IMR-90 (cell line): ENCODE measurements at regions not wholly inside any gene's neighbourhood (a gene's known extent, or its start where the extent isn't known, plus 50 kb on each side); places are given as distances from the start of the nearest gene placed in this dataset.

ENCODE experiments used
- ATAC-seq: fragments of 200-7000 bp; cut with Tn5 transposase; 2 replicates; pipeline ENCODE4 v1.9.1; 2020; ENCODE audit warnings: low read depth, mild to moderate bottlenecking, moderate library complexity
- BruUV-seq: library from RNA; stranded (reverse); fragments of 400-500 nt; replicated peaks from 2 replicates; lab custom pipeline; 2021; lab: Mats Ljungman, UMichigan
- CTCF ChIA-PET: fragments of 300-600 bp; formaldehyde crosslinking; extraction: SDS; loops from one replicate; lab custom pipeline; 2021; ENCODE audit warnings: antibody characterized with exemption; lab: Yijun Ruan, JAX
- POLR2A ChIA-PET: fragments of 300-600 bp; sonication (Branson Sonifier 250); formaldehyde crosslinking; loops from one replicate; lab custom pipeline; 2022; ENCODE audit warnings: antibody characterized with exemption; ENCODE audit not compliant: unreplicated experiment; lab: Charles Lee
- DNase-seq: peaks from one replicate; pipeline ENCODE4 v3.0.0; 2013
- H2AFZ ChIP-seq: replicated peaks from 2 replicates; pipeline ENCODE3; 2013; ENCODE audit warnings: low read length, mild to moderate bottlenecking; ENCODE audit not compliant: poor library complexity
- H2AK5ac ChIP-seq: 2 replicates; pipeline ENCODE4 v1.6.1; 2013; ENCODE audit warnings: low read depth, low read length, inconsistent platforms
- H2AK9ac ChIP-seq: replicated peaks from 2 replicates; pipeline ENCODE3; 2013; ENCODE audit warnings: mild to moderate bottlenecking, low read depth, low read length, moderate library complexity; ENCODE audit not compliant: poor library complexity
- H2BK120ac ChIP-seq: 2 replicates; pipeline ENCODE4 v1.6.1; 2013; ENCODE audit warnings: low read depth, low read length, inconsistent platforms
- H2BK15ac ChIP-seq: 3 replicates; pipeline ENCODE4 v1.6.1; 2013; ENCODE audit warnings: low read depth, low read length, inconsistent platforms
- H2BK20ac ChIP-seq: 2 replicates; pipeline ENCODE4 v1.6.1; 2013; ENCODE audit warnings: low read depth, mild to moderate bottlenecking, inconsistent platforms, low read length, moderate library complexity
- H2BK5ac ChIP-seq: 2 replicates; pipeline ENCODE4 v1.6.1; 2013; ENCODE audit warnings: mild to moderate bottlenecking, low read depth, low read length, inconsistent platforms; ENCODE audit not compliant: poor library complexity, severe bottlenecking
- H3K14ac ChIP-seq: replicated peaks from 2 replicates; pipeline ENCODE4 v1.6.1; 2013; ENCODE audit warnings: low read depth, low read length, inconsistent platforms
- H3K18ac ChIP-seq: 2 replicates; pipeline ENCODE4 v1.6.1; 2013; ENCODE audit warnings: low read depth, low read length, control low read depth
- H3K23ac ChIP-seq: 2 replicates; pipeline ENCODE4 v1.6.1; 2013; ENCODE audit warnings: low read depth, low read length, inconsistent platforms
- H3K27ac ChIP-seq: 2 replicates; pipeline ENCODE4 v1.5.1; 2013; ENCODE audit warnings: mild to moderate bottlenecking, control low read depth, low read length; ENCODE audit not compliant: insufficient read depth
- H3K27me3 ChIP-seq: 2 replicates; pipeline ENCODE4 v1.6.1; 2013; ENCODE audit warnings: low read length; ENCODE audit not compliant: control insufficient read depth, insufficient read depth
- H3K36me3 ChIP-seq: 2 replicates; pipeline ENCODE4 v1.6.1; 2013; ENCODE audit warnings: low read length, mixed read lengths; ENCODE audit not compliant: control insufficient read depth, insufficient read depth
- H3K4ac ChIP-seq: 2 replicates; pipeline ENCODE4 v1.6.1; 2013; ENCODE audit warnings: low read depth, low read length, inconsistent platforms
- H3K4me1 ChIP-seq: 2 replicates; pipeline ENCODE4 v1.6.1; 2013; ENCODE audit warnings: low read length, mixed read lengths; ENCODE audit not compliant: control insufficient read depth, insufficient read depth
- H3K4me2 ChIP-seq: 2 replicates; pipeline ENCODE4 v1.6.1; 2013; ENCODE audit warnings: low read depth, mild to moderate bottlenecking, control low read depth, low read length, moderate library complexity
- H3K4me3 ChIP-seq: 2 replicates; pipeline ENCODE4 v1.5.1; 2013; ENCODE audit warnings: low read depth, mild to moderate bottlenecking, control low read depth, low read length, moderate library complexity; ENCODE audit not compliant: insufficient read depth
- H3K56ac ChIP-seq: 2 replicates; pipeline ENCODE4 v1.6.1; 2013; ENCODE audit warnings: low read length, inconsistent platforms; ENCODE audit not compliant: insufficient read depth; ENCODE audit errors: extremely low read depth
- H3K79me1 ChIP-seq, 2 experiments: 2 replicates each; pipeline ENCODE4 v1.6.1; 2013; ENCODE audit warnings: low read length in 2 of 2, inconsistent platforms in 1 of 2, low read depth in 1 of 2
- H3K9ac ChIP-seq: 2 replicates; pipeline ENCODE4 v1.6.1; 2013; ENCODE audit warnings: low read depth, low read length, control low read depth
- H3K9me1 ChIP-seq: 2 replicates; pipeline ENCODE4 v1.6.1; 2013; ENCODE audit warnings: low read length, inconsistent platforms; ENCODE audit not compliant: insufficient read depth
- H3K9me3 ChIP-seq: 2 replicates; pipeline ENCODE4 v1.6.1; 2013; ENCODE audit warnings: low read length; ENCODE audit not compliant: control insufficient read depth, insufficient read depth
- H4K20me1 ChIP-seq: 2 replicates; pipeline ENCODE4 v1.6.1; 2013; ENCODE audit warnings: low read length, inconsistent platforms; ENCODE audit not compliant: insufficient read depth
- H4K5ac ChIP-seq: 2 replicates; pipeline ENCODE4 v1.6.1; 2013; ENCODE audit warnings: mild to moderate bottlenecking, low read depth, low read length, control low read depth
- H4K8ac ChIP-seq, 2 experiments: 2 replicates each; pipeline ENCODE4 v1.6.1; 2013; ENCODE audit warnings: low read depth in 2 of 2, low read length in 2 of 2, control low read depth in 1 of 2, inconsistent platforms in 1 of 2
- H4K91ac ChIP-seq: 2 replicates; pipeline ENCODE4 v1.6.1; 2013; ENCODE audit warnings: low read depth, low read length, inconsistent platforms; ENCODE audit not compliant: insufficient read depth
- BHLHE40 ChIP-seq: fragments of 150-350 bp; IDR thresholded peaks from 2 replicates; pipeline ENCODE4 v1.6.1; 2016; ENCODE audit warnings: mild to moderate bottlenecking, low read depth, low read length
- CEBPB ChIP-seq: IDR thresholded peaks from 2 replicates; pipeline ENCODE4 v1.6.1; 2012; ENCODE audit warnings: low read depth, low read length, improper control_type of control experiment
- CHD1 ChIP-seq: IDR thresholded peaks from 2 replicates; pipeline ENCODE4 v1.6.1; 2012; ENCODE audit warnings: low read depth, low read length, improper control_type of control experiment
- FOS ChIP-seq: fragments of 150-350 bp; IDR thresholded peaks from 2 replicates; pipeline ENCODE4 v1.6.1; 2016; ENCODE audit warnings: low read depth, low read length
- MAFK ChIP-seq: IDR thresholded peaks from 2 replicates; pipeline ENCODE4 v1.6.1; 2012; ENCODE audit warnings: low read depth, low read length, improper control_type of control experiment
- MAZ ChIP-seq: IDR thresholded peaks from 2 replicates; pipeline ENCODE4 v1.6.1; 2012; ENCODE audit warnings: low read depth, mild to moderate bottlenecking, low read length, improper control_type of control experiment, moderate library complexity, borderline replicate concordance
- MXI1 ChIP-seq: IDR thresholded peaks from 2 replicates; pipeline ENCODE4 v1.6.1; 2012; ENCODE audit warnings: low read depth, mild to moderate bottlenecking, low read length, moderate library complexity, borderline replicate concordance
- NFE2L2 ChIP-seq: fragments of 150-350 bp; IDR thresholded peaks from 2 replicates; pipeline ENCODE4 v1.6.1; 2016; ENCODE audit warnings: low read depth, mild to moderate bottlenecking, low read length
- POLR2A ChIP-seq: IDR thresholded peaks from 2 replicates; pipeline ENCODE4 v1.6.1; 2012; ENCODE audit warnings: mild to moderate bottlenecking, low read depth, low read length
- RAD21 ChIP-seq: IDR thresholded peaks from 2 replicates; pipeline ENCODE4 v1.6.1; 2012; ENCODE audit warnings: low read length, improper control_type of control experiment
- RCOR1 ChIP-seq: IDR thresholded peaks from 2 replicates; pipeline ENCODE4 v1.6.1; 2012; ENCODE audit warnings: mild to moderate bottlenecking, low read length, improper control_type of control experiment; ENCODE audit not compliant: insufficient replicate concordance
- RFX5 ChIP-seq: IDR thresholded peaks from 2 replicates; pipeline ENCODE4 v1.8.0; 2012; ENCODE audit warnings: low read depth, mild to moderate bottlenecking, low read length, moderate library complexity
- SMC3 ChIP-seq: fragments of 150-350 bp; IDR thresholded peaks from 2 replicates; pipeline ENCODE4 v1.6.1; 2016; ENCODE audit warnings: low read depth, mild to moderate bottlenecking, antibody characterized with exemption, low read length, moderate library complexity
- USF2 ChIP-seq: fragments of 150-350 bp; IDR thresholded peaks from 2 replicates; pipeline ENCODE4 v1.6.1; 2017; ENCODE audit warnings: mild to moderate bottlenecking, antibody characterized with exemption, low read length, low read depth
- dilution Hi-C: fragments of 300-500 bp; cut with HindIII; formaldehyde crosslinking; loops from one replicate; pipeline ENCODE4 v1.14.3; 2018; ENCODE audit warnings: low sequenced_read_pairs; ENCODE audit not compliant: unreplicated experiment
- in situ Hi-C: fragments of 300-500 bp; cut with MboI; formaldehyde crosslinking; loops from 3 replicates; pipeline ENCODE4 v1.14.3; 2019; ENCODE audit warnings: low sequenced_read_pairs, inconsistent platforms, mixed read lengths
- intact Hi-C: fragments of 100-400 bp; cut with micrococcal nuclease; formaldehyde crosslinking; loops from 2 replicates; pipeline ENCODE4 v1.10.0; 2022
- TF ChIP-seq, protein P1 (sequence below): fragments of 150-350 bp; IDR thresholded peaks from 2 replicates; pipeline ENCODE4 v1.6.1; 2016; ENCODE audit warnings: low read depth, mild to moderate bottlenecking, low read length, moderate library complexity, borderline replicate concordance
- TF ChIP-seq, protein P2 (sequence below): conservative IDR thresholded peaks from 2 replicates; pipeline ENCODE4 v1.5.1; 2012; ENCODE audit warnings: mild to moderate bottlenecking, low read depth, low read length, improper control_type of control experiment

DNA sequence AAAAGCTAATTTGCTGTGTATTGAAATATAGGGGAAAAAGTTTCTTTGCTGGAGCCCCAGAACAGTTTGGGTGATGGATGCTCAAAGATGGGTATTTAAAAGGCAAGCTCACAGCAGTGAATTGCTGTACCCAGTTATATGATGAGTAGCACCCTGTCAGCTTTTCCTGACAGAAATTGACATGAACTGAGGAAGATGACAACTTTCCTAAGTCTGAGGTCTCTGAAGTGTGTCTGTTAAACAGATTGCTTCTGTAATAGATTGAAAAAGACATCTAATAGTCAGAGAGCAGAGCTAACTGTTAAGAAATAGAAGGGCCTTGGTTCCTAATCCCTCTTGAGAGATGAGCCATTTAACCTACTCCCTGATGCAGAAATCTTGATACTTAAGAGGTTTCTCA lies 1278.0 kb upstream of the ALCAM start:
- Histone ChIP-seq H4K5ac (no peak overlapping the region), H3K36me3 (no peaks in the 10 kb centered on the region), H2AK9ac (no peak overlapping the region), H2BK5ac (no peak overlapping the region), H2AK5ac (no peak overlapping the region), H3K14ac (no peak overlapping the region), H2BK15ac (no peak overlapping the region), H2AFZ (no peak overlapping the region), H4K91ac (no peak overlapping the region), H3K79me1 (no peaks in the 10 kb centered on the region), H3K4me2 (no peak overlapping the region), H3K56ac (no peak overlapping the region), H3K9me1 (no peaks in the 10 kb centered on the region), H3K4me1 (no peaks in the 10 kb centered on the region), H3K9ac (no peak overlapping the region), H3K9me3 (no peaks in the 10 kb centered on the region), H2BK120ac (no peak overlapping the region), H3K4me3 (no peak overlapping the region), H3K27ac (no peak overlapping the region), H3K23ac (no peak overlapping the region), H3K27me3 (no peaks in the 10 kb centered on the region), H4K20me1 (no peaks in the 10 kb centered on the region), H4K8ac (no peak overlapping the region), H3K18ac (no peak overlapping the region), H3K4ac (no peak overlapping the region), H2BK20ac (no peak overlapping the region)
- intact Hi-C loops: no loop called here
- DNase-seq: no peak
- dilution Hi-C loops: no loop called here
- CTCF ChIA-PET: no interaction called here
- no TSS peak for BruUV-seq
- TF ChIP-seq, protein P1, sequence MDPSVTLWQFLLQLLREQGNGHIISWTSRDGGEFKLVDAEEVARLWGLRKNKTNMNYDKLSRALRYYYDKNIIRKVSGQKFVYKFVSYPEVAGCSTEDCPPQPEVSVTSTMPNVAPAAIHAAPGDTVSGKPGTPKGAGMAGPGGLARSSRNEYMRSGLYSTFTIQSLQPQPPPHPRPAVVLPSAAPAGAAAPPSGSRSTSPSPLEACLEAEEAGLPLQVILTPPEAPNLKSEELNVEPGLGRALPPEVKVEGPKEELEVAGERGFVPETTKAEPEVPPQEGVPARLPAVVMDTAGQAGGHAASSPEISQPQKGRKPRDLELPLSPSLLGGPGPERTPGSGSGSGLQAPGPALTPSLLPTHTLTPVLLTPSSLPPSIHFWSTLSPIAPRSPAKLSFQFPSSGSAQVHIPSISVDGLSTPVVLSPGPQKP: no peak
- no peak for TF ChIP-seq SMC3
- TF ChIP-seq MXI1: no peak
- no peak for TF ChIP-seq FOS
- TF ChIP-seq MAFK: no peak
- TF ChIP-seq BHLHE40: no peak
- TF ChIP-seq NFE2L2: no peak
- TF ChIP-seq RCOR1: no peak
- no peak for TF ChIP-seq POLR2A
- TF ChIP-seq RAD21: no peak
- TF ChIP-seq RFX5: no peak
- TF ChIP-seq, protein P2, sequence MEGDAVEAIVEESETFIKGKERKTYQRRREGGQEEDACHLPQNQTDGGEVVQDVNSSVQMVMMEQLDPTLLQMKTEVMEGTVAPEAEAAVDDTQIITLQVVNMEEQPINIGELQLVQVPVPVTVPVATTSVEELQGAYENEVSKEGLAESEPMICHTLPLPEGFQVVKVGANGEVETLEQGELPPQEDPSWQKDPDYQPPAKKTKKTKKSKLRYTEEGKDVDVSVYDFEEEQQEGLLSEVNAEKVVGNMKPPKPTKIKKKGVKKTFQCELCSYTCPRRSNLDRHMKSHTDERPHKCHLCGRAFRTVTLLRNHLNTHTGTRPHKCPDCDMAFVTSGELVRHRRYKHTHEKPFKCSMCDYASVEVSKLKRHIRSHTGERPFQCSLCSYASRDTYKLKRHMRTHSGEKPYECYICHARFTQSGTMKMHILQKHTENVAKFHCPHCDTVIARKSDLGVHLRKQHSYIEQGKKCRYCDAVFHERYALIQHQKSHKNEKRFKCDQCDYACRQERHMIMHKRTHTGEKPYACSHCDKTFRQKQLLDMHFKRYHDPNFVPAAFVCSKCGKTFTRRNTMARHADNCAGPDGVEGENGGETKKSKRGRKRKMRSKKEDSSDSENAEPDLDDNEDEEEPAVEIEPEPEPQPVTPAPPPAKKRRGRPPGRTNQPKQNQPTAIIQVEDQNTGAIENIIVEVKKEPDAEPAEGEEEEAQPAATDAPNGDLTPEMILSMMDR: no peak
- TF ChIP-seq CHD1: no peak
- no peak for TF ChIP-seq MAZ
- no peak for TF ChIP-seq USF2
- TF ChIP-seq CEBPB: no peak
- in situ Hi-C loops: no loop called here
- no peak for ATAC-seq
- POLR2A ChIA-PET: no interaction called here
